ENCODE measurements at regions not wholly inside any gene's neighbourhood (a gene's known extent, or its start where the extent isn't known, plus 50 kb on each side); places are given as distances from the start of the nearest gene placed in this dataset.

DNA sequence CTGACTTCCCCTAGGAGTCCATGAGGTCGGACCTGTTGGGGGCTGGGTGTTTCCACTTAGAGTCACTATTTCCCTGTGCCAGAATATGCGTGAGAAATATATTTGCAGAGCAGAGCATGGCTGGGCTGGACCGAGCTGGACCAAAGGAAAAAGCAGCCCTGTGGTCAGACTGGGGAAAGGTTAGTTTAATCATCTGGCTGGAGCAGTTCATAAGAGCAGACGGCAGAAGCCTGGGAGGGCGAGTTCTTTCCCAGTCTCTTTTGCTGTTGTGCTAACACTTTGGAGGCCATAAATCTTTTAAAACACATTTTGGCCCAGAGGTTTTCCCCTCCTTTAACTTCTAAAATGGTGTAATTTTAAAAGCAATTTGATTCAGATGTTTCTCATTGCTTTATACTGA is 66.5 kb downstream of the GLI2 start:
- TF ChIP-seq POLR2A (IDR thresholded peaks at IDR 0.05; ENCODE audit: low read length): no peak
- no peak for TF ChIP-seq GATA1 (IDR thresholded peaks at IDR 0.05; ENCODE audit: low read depth, low read length)
- DNase-seq: no peak

DNA sequence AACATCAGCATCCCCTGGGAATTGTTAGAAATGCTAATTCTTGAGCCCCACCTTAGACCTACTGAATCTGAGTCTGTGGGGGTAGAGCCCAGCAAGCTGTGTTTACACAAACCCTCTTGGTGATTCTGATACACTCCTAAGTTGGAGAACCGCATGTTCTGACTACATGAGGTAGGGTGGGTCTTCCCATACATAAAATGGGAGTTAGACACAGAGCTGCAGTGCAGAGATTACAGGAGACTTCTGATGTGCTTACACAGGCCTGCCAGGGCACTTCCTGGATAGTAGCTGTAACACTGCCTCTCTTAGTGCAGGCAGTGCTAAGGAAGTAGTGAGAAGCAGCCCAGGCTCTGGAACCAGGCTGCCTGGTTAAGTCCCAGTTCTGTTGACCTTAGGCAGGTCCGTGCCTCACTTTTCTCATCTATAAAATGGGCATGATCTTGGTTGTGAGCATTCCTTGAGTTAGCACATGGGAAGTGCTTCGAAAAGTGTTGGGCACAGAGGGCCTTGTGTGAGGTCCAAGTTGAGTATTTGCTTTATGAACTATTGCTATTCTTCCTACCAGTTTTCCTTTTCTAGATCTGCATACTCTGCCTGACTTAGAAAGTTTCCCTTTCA is 67.3 kb downstream of the GLI2 start:
- TF ChIP-seq POLR2A (IDR thresholded peaks at IDR 0.05; ENCODE audit: low read length): no peak
- TF ChIP-seq GATA1 (IDR thresholded peaks at IDR 0.05; ENCODE audit: low read depth, low read length): no peak
- DNase-seq: no peak

DNA sequence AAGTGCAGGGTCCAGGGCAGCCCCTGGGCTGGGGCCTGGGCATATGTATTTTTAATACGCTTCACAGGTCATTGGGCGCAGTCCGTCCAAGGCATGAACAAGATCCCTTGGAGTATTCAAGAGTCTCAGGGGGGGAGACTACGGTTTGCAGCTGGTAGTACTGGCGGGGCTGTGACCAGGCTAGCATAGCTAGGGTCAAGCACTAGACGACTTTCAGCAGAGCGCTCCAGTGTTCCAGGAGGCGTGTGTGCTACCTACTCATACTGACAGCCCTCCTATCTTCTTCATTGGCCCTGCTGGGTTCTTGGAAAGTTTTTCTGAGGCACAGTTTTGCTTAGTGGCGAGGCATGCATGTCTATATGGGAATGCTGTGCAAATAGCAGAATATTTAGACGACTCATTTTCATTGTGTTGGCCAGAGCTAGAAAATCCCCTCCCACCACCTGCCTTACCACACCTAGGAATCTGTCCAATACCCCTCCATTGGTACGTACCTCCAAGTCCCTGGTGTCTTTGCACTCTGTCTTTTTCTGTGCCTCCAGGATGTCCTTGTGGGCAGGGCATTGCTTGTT is 68.2 kb downstream of the GLI2 start:
- TF ChIP-seq GATA1 (IDR thresholded peaks at IDR 0.05; ENCODE audit: low read depth, low read length) (no peak), POLR2A (IDR thresholded peaks at IDR 0.05; ENCODE audit: low read length) (no peak)
- no peak for DNase-seq

DNA sequence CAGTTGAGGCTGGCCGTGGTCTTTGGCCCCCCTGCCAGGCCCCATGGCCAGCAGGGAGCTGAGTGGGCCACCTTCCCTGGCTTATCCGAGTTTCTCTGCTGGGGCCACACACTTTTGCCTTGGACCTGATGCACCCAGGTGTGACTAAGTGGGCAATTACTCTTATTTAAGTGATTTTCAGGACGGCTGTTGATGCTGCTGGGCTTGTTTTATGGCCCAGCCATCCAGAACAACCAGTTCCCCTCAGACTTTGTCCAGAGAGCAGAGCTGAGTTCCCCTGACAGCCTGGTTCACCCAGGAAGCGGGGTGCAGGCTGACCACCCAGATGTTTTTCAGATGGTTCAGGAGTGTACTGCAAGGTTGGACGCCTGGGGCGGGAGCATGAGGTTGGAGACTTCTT is 68.8 kb downstream of the GLI2 start:
- DNase-seq: no peak
- TF ChIP-seq POLR2A (IDR thresholded peaks at IDR 0.05; ENCODE audit: low read length) (no peak), GATA1 (IDR thresholded peaks at IDR 0.05; ENCODE audit: low read depth, low read length) (no peak)

DNA sequence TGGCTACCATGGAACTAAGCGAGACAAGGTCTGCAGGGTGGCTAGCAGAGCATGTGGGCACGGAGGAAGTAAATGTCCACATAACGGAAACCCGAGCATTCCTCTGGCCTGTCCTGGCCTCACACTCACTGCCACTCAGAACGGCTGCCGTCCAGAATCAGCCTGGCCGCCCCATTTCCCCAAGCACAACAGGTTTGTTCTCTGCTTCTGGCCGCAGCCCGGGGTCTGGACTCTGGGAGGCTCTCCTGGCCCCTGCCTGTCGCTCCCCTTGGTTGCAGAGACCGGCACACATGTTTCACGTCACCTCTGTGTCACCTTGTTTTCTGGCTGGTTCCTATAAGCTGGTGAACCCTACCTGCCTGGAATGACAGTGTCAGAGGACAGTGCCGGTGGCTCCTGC is 69.3 kb downstream of the GLI2 start:
- DNase-seq: no peak
- TF ChIP-seq POLR2A (IDR thresholded peaks at IDR 0.05; ENCODE audit: low read length) (no peak), GATA1 (IDR thresholded peaks at IDR 0.05; ENCODE audit: low read depth, low read length) (no peak)

DNA sequence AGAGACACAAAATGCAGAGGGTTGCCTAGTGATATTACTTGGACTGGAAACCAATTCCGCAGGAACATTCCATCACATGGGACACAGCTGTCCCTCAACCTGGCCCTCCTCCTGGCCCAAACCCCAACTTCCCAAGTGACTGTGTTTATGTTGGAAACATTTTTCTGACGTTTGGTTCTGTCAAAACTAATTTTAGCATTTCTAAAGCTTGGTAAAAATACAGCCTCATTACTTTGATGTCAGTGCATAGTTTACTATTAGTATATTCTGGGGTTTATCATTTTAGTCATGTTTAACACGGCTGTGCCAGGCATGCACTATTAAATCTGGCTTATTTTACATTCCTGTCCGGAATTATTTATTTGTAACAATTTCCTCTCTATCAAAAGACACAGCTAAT is 69.9 kb downstream of the GLI2 start:
- DNase-seq: no peak
- no peak for TF ChIP-seq POLR2A (IDR thresholded peaks at IDR 0.05; ENCODE audit: low read length)
- TF ChIP-seq GATA1 (IDR thresholded peaks at IDR 0.05; ENCODE audit: low read depth, low read length): no peak

DNA sequence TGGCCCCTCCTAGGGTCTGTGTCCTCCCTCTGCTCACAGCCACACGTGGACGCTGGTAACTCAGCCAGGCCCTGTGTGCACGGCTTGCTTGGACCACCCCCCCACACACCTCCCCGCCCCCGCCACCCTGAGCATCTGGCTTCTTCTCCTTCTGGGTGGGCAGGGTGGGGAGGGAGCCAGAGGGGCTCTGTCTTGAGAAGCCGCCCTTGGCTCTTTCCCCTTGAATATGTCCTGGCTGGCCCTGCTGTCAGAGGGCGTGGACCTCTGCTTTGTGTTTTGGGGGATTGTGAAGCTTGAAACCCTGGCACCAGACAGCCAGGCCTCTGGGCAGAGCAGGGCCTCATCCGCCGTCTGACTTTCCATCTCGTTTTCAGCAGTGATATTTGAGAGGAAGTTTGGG is 72.1 kb downstream of the GLI2 start:
- no peak for DNase-seq
- no peak for TF ChIP-seq POLR2A (IDR thresholded peaks at IDR 0.05; ENCODE audit: low read length)
- TF ChIP-seq GATA1 (IDR thresholded peaks at IDR 0.05; ENCODE audit: low read depth, low read length): no peak

DNA sequence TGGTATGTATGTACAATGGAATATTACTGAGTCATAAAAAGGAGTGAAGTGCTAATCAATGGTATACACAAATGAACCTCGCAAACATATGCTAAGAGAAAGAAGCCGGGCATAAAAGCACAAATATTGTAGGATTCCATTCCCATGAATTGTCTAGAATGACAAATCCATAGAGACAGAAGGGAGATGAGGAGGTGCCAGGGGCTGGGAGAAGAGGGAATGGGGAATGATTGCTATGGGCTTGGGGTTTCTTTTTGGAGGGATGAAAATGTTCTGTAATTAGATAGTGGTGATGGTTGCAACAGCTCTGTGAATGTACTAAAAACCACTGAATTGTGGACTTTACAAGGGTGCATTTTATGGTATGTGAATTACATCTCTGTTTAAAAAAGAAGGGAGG is 73.5 kb downstream of the GLI2 start:
- TF ChIP-seq POLR2A (IDR thresholded peaks at IDR 0.05; ENCODE audit: low read length) (no peak), GATA1 (IDR thresholded peaks at IDR 0.05; ENCODE audit: low read depth, low read length) (no peak)
- no peak for DNase-seq

DNA sequence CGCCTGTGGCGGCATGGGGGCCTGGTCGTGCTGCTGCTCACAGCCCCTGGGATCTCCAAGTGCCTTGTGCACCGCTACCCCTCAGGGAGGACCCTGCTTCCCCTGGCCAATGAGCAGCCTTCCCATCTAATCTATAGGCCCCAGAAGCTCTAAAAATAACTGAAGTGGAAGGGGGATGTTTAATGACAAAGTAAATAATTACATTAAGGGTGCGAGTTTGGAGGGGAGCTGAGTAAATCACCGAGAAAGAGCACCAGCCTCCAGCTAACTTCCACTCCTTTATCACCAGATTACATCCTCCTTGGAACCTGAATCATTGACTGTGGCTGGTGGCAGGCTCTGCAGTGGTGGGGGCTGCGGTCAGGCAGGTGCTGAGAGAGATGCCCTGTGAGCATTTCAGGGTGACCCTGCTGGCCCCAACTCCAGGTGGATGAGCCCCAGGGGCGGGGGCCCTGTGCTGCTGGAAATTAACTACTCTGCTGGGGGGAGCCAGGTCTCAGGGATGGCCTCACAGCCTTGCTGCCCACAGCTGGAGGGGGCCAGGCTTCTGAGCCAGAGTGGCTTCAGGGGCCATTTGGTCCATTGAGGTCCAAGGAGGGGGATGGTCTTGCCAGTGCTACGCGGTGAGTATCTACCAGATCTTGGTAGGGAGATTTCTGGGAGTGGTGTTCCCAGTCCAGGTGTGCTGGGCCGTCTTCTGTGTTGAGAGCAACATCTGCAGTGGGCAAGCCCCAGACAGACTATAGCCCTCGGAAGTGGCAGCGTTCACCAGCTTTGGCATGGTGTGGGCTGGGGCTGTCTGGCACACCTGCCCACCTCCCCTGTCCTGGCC is 74.2 kb downstream of the GLI2 start:
- TF ChIP-seq GATA1 (IDR thresholded peaks at IDR 0.05; ENCODE audit: low read depth, low read length): no peak
- TF ChIP-seq POLR2A (IDR thresholded peaks at IDR 0.05; ENCODE audit: low read length): no peak
- no peak for DNase-seq

DNA sequence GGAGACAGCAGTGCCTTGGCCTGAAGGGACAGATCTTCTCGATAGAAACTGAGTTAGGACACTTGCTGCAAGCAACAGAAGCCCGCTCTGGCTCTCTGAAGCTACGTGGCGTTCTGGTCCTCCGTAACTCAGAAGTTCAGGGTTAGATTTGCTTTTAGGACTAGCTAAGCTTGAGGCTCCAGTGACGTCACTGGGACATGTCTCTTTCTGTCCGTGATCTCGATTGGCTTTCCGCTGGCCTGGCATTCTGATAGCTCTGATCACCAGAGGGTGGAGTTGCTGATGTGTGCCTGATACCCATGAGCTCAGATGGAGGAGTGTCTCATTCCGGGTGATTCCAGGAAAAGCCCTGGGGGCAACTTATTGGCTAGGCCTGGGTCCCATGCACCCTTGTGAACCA is 75.0 kb downstream of the GLI2 start:
- TF ChIP-seq GATA1 (IDR thresholded peaks at IDR 0.05; ENCODE audit: low read depth, low read length): no peak
- no peak for TF ChIP-seq POLR2A (IDR thresholded peaks at IDR 0.05; ENCODE audit: low read length)
- no peak for DNase-seq

DNA sequence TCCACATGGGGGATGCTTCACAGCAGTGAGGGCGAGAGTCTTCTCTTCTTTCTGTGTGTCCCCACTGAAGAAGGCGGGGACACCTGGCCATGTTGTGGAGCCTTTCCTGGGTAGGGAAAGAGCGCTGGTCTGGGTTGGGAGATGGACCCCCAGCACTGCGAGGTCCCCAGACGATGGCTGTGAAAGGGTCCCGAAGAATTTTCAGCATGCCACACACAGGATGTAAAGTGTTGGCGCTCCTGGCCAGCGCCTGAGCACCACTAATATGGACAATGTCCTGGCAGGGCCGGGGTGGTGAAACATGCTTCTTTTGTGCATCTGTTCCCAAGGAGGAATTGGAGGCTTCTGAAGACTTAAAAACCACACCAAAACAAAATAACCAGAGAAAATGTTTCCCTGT is 77.2 kb downstream of the GLI2 start:
- no peak for DNase-seq
- TF ChIP-seq POLR2A (IDR thresholded peaks at IDR 0.05; ENCODE audit: low read length) (no peak), GATA1 (IDR thresholded peaks at IDR 0.05; ENCODE audit: low read depth, low read length) (no peak)

DNA sequence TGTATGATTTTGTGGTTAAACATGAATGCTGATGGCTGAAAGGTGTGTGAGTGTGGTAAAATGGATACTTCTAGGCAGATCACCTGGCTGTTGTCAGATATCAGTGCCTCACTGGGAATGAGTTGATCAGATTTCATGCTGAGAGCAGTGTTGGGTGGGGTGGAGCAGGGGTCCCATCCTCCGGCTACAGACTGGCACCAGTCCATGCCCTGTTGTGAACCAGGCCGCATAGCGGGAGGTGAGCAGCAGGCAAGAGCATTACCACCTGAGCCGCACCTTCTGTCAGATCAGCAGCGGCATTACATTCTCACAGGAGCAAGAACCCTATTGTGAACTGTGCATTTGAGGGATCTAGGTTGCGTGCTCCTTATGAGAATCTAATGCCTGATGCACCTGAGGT is 78.7 kb downstream of the GLI2 start:
- TF ChIP-seq GATA1 (IDR thresholded peaks at IDR 0.05; ENCODE audit: low read depth, low read length): no peak
- TF ChIP-seq POLR2A (IDR thresholded peaks at IDR 0.05; ENCODE audit: low read length): no peak
- no peak for DNase-seq

DNA sequence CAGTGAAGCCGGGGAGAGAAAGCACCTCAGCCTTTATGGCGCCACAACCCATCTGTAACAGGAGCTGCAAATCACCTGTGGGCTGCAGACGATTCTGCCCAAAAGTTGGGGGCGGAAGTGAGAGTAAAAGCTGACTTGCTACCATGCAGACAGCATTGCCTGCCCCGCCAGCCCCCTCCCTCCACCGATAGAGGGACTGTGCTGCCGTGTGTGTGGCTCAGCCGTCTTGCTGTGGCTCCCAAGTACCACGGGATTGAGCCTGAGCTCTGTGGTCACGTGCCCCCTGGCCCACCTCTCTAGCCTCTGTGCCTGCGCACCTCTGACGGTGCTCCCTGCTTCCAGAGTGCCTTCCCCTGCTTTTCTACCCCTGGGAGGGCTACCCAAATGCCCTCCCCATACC is 79.6 kb downstream of the GLI2 start:
- no peak for DNase-seq
- TF ChIP-seq POLR2A (IDR thresholded peaks at IDR 0.05; ENCODE audit: low read length): no peak
- TF ChIP-seq GATA1 (IDR thresholded peaks at IDR 0.05; ENCODE audit: low read depth, low read length): no peak

DNA sequence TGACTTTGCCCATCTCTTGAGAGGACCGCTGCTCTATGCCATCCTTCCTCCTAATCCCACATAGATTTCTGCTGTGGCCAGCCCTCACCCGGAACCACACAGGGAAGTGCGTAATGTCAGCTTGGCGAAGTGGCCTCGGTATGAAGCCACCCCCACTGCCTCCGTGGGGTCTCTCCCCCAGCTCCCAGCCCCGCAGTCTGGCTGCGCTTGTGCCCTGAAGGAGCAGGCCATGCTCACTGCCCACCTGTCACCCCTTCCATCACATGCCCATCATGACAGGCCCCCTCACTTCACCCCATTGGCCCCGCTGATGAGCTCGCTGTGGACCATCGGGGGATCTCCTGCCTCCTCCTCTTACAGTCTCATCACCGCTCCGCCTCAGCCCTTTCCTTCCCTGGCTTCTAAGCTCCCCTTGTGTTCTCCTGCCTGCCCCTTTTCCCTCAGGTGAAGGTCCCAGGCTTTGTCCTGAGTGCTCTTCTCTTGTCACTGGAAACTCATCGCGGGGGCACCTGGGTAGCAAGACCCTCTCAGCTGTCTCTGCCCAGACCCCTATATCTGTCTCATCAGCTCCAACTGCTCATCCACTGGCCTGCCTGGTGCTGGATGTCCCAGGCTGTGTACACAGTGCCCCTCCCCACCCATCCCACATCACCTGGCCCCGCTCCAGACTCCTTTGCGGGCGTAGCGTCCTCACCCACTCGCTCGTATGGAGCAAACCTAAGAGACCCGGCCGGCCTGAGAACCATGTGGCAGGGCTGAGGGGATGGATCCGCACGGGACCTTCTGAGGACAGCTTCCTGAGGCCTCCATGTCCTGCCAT is 81.7 kb downstream of the GLI2 start:
- TF ChIP-seq GATA1 (IDR thresholded peaks at IDR 0.05; ENCODE audit: low read depth, low read length) (no peak), POLR2A (IDR thresholded peaks at IDR 0.05; ENCODE audit: low read length) (no peak)
- DNase-seq: no peak

All from erythroblast (primary cell).